OCI-M1 (cell line): ENCODE measurements at regions not wholly inside any gene's neighbourhood (a gene's known extent, or its start where the extent isn't known, plus 50 kb on each side); places are given as distances from the start of the nearest gene placed in this dataset.
"Not testable (repeated sequence)": the region's sequence is repeated elsewhere in the genome, so short reads cannot be mapped to it uniquely, and the experiment has no call there.

ENCODE experiments used
- DNase-seq: peaks from one replicate; lab custom pipeline; 2025; lab: John Stamatoyannopoulos, UW

- not testable (repeated sequence) for DNase-seq
Observed at GRCh38 chr6:167709776-167710336, 116.9 kb upstream of the AFDN start.

- DNase-seq = no peak
Observed at GRCh38 chr6:167710363-167710920, 116.3 kb upstream of the AFDN start.

DNA sequence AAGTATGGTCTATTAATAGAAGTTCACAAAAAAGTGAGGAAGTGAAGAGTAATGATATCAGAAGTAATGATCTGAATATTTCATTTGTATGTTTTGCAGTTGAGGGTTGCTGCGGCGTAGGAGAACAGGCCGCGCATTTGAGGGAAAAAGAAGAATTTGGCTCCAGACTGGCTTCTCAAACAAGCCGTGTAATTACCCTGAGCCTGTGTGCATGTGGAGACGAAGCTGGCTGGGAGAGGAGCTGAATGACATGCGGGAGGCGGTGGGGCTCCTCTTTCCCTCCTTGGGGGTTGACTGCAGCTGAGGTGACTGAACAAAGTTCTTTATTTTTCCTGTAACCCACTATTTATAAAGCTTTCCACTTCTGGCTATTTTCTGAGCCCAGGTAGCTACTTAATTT lies 115.5 kb upstream of the AFDN start:
- no peak for DNase-seq

DNA sequence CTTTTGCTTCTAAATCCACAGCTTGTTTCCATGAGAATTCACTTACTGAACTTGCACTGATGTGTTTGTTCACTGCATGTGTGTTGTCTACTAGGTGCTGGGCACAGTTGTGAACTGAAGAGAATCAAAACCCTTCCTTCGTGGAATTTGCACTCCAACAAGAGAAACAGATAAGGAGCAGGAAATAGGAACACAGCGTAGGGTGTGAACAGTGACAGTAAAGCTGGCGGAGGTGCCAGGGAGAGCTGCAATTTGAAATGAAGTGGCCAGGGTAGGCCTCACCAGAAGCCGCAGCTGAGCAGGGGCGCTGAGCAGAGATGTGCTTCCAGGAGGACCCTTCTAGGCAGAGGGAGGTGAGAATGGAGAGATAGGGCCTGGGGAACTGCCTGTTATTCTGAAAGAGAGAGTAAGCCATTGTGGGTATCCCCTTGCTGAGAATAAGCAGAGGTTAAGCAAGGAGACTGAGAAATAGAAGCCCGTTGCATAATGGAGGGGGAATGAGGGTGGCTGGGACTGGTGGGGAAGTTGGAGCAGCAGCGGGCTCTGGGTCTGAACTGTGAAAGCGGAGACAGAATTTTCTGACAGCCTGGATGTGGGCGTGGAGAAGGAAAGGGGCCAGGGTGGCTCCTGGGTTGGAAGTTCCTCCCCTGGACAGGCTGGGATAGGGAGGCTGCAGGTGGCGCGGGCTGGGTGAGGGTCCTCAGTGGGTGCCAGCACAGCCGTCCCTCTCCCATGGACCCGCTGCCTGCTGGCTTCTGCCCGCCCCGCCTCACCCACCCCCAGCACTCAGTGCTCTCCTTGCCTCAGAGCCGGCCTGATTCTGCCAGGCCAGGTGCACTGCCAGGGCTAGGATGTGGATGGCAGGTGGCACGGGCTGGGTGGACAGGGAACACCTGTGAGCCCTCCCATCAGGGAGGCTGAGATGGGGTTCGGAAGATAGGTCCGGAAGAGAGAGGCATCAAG lies 114.7 kb upstream of the AFDN start:
- no peak for DNase-seq

- no peak for DNase-seq
Observed at GRCh38 chr6:167712731-167713475, 113.8 kb upstream of the AFDN start.

- DNase-seq = no peak
Observed at GRCh38 chr6:167714152-167714551, 112.6 kb upstream of the AFDN start.

- DNase-seq = no peak
Observed at GRCh38 chr6:167717455-167717854, 109.3 kb upstream of the AFDN start.

- no peak for DNase-seq
Observed at GRCh38 chr6:167717867-167718266, 108.8 kb upstream of the AFDN start.

- no peak for DNase-seq
Observed at GRCh38 chr6:167719920-167720319, 106.8 kb upstream of the AFDN start.

DNA sequence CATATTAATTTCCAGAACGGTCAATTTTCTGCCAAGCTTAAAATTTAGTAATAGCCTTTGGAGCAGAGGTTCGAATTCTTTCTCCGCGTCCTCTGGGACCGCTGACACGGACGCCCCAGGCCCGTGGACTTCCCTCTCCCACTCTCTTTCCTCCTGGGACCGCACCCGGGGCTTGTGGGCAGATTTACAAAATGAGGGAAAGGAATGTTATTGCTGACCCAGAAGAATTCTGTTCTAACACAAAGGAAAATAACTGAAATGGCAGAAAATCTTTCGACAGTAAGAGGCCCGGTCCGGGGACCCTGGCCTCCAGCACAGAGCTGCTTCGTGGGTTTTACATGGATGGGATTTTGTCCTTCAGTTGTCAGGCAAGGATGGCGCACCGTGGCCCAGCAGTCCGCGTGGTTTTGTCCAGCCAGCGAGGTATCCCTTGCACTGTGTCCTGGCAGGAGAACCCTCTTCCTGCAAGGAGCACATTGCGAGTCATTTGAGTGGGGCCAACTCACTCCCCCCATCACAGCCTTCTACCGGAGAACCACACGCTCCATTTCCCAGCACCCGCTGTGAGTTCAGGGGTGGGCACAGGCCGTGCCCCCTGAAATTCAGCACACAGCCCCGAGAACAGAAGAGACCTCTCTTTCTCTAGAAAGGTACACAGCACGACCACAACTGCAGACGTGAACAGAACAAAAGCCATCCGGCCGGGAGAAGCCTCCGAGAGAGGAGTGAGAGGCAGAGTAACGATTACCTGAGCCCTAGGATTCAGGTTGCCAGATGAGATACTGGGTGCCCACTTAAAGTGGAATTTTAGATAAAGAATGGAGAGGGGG lies 106.0 kb upstream of the AFDN start:
- no peak for DNase-seq

GRCh38 chr6:167721291-167721690 lies 105.4 kb upstream of the AFDN start:
- no peak for DNase-seq

DNA sequence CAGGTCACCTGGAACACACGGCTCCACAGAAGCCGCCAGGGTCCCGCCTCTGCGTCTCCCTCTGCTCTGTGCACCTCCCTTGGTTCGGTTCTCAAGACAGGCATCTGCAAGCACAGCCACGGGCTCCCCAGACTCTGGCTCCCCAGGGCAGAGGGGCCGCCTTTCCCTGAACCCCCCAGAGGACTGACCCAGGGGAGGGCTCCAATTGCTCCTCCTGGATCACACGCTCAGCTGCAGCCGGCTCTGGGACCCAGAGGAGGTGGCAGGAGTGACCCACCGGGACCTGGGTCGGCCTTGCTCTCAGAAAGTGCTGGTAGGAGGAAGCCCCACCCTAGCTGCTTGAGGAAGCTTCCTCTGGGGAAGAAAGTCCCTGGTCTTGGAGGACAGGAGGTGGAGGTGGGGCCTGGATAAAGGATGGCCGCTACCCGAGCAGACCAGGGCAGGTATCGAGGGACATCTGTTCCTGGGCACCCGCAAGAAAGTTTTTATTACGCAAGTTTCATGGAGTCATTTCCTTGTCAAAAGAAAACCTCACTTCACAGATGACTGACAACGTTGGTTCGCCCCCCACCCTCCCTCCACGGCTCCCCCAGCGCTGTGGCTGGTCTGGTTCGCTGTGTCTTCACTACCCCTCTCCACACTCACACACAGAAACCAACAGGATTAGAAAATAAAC lies 103.9 kb upstream of the AFDN start:
- no peak for DNase-seq

- DNase-seq = no peak
Observed at GRCh38 chr6:167726043-167726621, 100.6 kb upstream of the AFDN start.

GRCh38 chr6:167730441-167730840 lies 96.3 kb upstream of the AFDN start:
- no peak for DNase-seq

- no peak for DNase-seq
Observed at GRCh38 chr6:167731216-167731615, 95.5 kb upstream of the AFDN start.

DNA sequence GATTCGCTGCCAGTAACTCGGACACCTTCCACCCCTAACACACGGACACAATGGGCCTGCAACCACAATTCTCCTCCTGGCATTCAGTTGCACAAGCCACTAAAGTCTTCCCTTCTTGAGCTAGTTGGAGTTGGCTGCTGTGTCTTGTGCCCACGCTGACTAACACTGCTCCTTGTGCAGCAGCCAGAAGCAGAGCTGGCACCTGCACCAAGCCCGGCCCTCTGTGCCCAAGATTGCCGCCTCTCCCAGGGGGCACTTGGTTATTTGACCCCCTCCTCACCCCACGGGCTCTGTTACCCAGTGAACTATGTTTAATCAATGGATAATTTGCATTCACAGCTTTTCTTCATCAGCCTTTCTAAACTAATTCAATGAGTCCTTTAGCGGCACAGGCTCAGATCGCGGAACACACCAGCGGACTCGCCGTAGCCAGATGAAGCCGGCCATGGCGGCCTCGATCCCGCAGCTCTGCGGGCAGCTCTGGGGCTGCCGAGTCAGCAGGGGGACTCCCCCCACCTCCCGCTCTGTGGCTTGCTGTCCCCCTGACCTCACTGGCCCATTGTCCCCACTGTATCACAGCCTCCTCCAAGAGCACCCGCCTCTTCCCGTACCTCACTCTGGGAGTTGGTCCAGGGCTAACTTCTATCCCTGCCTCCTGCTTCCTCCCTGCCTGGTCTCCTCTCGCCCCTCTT lies 94.8 kb upstream of the AFDN start:
- no peak for DNase-seq

DNA sequence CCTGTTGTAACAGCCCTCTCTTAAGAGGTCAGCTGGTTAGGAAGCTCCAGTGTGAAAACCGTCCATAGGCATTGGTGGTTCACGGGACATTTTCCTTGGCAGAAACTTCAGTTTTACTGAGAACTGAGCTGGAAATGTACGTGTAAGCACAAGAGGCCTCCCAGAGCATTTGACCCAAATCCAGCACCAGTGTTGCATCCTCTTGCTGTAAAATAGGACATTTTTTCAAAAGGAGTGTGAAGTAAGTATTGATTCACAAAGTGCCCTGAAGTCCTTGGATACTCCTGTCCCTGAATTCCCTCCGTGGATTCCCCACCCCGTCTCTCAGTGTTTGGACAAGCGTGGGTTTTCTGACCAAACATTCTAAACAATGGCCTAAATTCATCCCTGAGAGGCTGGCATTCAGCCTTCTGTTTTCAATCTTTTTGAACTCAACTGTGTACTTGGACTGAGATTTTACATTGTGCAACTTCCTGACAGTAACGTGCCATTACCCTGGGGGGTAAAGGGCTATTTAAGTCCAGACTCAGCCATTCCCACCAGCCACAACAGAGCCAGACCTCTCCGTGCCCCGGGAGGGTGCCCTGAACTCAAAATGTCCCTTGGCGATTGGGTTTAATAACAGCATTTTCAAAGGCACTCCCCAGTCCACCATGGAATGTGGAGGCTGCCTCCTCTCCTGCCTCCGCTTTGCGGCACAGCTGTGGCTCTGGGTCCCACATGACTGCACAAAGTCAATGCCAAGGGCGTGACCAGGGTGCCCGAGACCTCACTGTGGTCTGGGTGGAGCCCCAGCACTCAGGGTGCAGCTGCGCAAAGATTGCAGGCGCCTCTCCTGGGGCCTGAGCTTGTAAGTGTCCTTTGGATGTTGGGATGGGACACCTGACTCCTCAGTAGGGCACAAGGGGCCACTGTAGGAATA lies 92.7 kb upstream of the AFDN start:
- no peak for DNase-seq

GRCh38 chr6:167734662-167735083 lies 92.0 kb upstream of the AFDN start:
- no peak for DNase-seq
